ENCODE measurements at regions not wholly inside any gene's neighbourhood (a gene's known extent, or its start where the extent isn't known, plus 50 kb on each side); places are given as distances from the start of the nearest gene placed in this dataset.
"Not testable (repeated sequence)": the region's sequence is repeated elsewhere in the genome, so short reads cannot be mapped to it uniquely, and the experiment has no call there.

DNA sequence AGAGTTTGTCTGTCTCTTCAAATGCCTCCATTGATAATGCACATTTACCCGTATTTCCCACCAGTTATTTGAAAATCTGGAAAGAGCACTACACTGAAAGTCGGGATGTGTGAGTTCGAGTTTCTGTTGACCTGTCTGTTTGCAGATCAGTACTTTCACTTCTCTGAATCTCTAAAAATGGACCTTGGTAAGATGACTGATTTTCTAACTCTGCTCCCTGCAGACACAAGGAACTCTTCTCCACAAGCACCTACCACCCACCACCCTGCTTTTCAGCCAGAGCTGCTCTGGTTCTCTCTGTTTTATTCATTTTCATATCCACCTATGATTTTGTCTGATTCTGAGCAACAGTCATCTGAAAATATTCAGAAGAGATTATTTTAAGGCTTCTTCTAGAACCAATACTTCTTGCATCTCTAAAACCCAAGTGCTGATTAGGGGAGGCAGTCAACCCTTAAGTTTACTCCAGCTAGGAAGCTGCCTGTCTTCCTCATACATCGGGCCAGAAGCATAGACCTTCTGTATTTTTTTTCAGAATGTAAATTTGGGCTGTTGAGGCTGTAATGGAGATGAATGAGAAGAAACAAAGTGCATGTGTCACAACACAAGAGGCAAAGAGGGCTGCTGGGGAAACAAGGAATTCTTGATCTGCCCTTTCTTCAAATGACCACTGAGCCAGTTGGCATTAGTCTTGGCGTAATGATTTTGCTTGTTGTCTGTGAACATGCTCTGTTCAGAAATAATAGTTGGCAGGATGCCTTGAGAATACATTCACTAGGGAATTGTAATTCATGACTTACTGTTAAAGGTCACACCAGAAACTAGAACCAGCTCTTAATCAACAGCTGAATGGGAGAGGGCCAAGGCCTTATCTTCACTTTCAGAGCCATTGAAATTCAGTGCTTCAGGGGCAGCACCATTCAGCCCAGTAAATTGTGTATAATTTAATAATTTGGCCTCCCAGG, 85.4 kb upstream of the MYLIP start:
- no peak for DNase-seq
- in situ Hi-C loops (cut with MboI; ENCODE audit: low pct_unique_long_range_greater_than_20kb, low sequenced_read_pairs): no loop called here

DNA sequence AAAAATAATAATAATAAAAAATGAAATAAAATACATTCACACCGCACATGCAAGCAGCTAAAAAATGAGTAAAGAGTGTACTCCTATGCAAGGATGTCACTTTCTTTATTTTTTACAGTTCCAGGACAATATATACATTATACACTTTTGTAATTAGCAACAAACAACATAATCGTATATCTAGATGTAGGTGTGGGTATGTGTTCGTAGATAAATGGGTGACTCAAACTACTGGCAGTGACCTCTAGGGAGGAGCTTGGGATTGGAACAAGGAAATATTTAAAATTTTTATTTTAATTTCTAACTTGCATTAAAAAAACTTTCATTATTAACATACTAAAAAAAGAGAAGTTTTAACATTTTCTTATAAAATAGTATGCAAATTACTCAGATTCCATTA, 86.1 kb upstream of the MYLIP start:
- in situ Hi-C loops (cut with MboI; ENCODE audit: low pct_unique_long_range_greater_than_20kb, low sequenced_read_pairs): no loop called here
- no peak for DNase-seq

DNA sequence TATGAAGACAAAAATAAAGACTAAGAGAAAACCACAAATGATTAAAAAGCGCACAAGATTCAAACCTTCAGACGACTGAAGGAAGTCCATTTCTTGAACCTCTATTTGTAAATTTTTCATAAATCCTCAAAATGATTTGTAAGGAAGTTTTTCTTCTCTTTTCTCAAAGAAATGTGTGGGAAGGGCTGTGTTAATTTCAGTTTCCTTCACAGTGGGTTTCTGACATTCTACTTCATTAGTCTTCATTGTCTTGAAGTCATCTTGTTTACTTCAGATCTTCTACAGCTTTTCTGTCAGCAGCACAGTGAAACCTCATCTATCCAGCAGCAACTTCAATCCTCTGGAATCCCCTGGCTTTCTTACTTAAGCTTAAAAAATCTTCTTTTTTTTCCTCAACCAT, 87.6 kb upstream of the MYLIP start:
- no peak for DNase-seq
- in situ Hi-C loops (cut with MboI; ENCODE audit: low pct_unique_long_range_greater_than_20kb, low sequenced_read_pairs): no loop called here

DNA sequence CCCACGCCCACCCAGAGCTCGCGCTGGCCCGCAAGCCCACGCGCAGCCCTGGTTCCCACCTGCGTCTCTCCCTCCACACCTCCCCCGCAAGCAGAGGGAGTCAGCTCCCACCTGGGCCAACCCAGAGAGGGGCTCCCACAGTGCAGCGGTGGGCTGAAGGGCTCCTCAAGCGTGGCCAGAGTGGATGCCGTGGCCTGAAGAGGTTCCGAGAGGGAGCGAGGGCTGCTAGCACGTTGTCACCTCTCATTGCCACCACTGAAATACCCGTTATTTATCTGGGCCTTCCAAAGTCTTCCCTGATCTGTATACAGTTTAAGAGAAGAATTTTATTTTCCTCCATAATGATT, 88.3 kb upstream of the MYLIP start:
- no peak for DNase-seq
- in situ Hi-C loops (cut with MboI; ENCODE audit: low pct_unique_long_range_greater_than_20kb, low sequenced_read_pairs): no loop called here

DNA sequence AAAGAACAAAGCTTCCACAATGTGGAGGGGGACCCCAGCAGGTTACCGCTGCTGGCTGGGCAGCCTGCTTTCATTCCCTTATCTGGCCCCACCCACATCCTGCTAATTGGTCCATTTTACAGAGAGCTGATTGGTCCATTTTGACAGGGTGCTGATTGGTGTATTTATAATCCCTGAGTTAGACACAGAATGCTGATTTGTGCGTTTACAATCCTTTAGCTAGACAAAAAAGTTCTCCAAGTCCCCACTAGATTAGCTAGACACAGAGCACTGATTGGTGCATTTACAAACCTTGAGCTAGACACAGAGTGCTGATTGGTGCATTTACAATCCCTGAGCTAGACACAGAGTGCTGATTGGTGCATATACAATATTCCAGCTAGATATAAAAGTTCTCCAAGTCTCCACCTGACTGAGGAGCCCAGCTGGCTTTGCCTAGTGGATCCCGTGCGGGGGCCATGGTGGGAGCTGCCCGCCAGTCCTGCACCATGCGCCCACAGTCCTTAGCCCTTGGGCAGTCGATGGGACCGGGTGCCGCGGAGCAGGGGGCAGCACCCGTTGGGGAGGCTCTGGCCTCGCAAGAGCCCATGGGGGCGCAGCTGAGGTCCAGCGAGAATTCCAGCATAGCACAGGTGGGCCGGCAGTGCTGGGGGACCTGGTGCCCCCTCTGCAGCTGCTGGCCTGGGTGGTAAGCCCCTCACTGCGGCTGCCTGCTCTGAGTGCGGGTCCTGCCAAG, 88.8 kb upstream of the MYLIP start:
- in situ Hi-C loops (cut with MboI; ENCODE audit: low pct_unique_long_range_greater_than_20kb, low sequenced_read_pairs); DNase-seq: not testable (repeated sequence)

DNA sequence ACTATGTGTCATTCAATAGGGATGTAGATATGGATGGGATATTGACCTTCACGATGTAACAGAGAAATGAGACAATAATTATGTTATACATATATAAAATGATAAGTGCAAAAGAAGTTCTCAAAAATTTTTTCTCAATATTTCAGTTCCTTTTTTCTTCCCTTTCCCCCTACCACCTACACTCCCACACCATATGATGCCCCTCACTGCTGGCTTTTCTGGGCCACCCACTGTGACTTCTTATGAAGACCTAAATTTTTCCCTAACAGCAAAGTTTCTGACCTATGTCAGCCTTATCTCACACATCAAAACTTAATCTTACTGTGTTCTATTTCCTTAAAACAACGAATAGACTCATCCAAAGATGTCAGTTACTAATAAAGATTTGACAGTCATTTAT, 89.9 kb upstream of the MYLIP start:
- in situ Hi-C loops (cut with MboI; ENCODE audit: low pct_unique_long_range_greater_than_20kb, low sequenced_read_pairs): no loop called here
- DNase-seq: no peak

DNA sequence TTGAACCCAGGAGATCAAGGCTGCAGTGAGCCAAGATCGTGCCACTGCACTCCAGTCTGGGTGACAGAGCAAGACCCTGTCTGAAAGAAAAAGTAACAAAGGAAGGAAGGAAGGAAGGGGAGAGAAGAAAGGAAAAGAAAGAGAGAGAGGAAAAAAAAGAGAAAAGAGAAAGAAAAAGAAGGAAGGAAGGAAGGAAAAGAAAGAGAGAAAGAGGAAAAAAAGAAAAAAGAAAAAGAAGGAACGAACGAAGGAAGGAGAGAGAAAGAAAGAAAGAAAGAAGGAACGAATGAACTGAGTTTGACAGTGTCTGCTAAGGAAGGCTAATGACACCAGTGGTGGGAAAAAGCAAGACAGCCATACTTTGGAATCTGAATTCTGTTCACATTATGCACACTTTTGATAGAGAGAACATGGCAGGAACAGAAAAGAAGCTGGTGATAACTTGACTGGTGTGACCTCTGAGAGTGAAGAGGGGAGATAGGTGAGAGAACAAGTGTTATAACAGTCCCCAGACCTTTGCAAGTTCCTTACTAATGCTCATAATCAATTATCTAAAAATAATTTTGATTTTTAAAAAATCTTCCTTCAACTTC, 93.3 kb upstream of the MYLIP start:
- DNase-seq: no peak
- in situ Hi-C loops (cut with MboI; ENCODE audit: low pct_unique_long_range_greater_than_20kb, low sequenced_read_pairs): no loop called here

DNA sequence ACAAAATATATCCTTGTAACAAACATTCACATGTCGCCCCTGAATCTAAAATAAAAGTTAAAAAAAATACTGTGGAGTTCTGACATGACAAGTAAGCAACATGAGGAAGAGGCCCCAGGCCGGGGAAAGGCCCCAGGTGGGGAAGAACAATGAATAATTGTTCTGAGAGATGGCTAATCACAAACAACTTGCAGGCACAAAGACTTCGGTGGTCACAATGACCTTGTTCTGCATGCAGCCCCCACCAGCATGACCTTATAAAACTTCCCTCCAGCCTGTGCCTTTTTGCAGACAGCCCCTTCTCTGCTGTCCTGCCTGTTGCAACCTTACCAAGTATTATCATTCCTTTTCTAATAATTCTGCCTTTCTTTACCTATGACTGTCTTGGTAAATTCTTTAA, 95.7 kb upstream of the MYLIP start:
- no peak for DNase-seq
- in situ Hi-C loops (cut with MboI; ENCODE audit: low pct_unique_long_range_greater_than_20kb, low sequenced_read_pairs): no loop called here

DNA sequence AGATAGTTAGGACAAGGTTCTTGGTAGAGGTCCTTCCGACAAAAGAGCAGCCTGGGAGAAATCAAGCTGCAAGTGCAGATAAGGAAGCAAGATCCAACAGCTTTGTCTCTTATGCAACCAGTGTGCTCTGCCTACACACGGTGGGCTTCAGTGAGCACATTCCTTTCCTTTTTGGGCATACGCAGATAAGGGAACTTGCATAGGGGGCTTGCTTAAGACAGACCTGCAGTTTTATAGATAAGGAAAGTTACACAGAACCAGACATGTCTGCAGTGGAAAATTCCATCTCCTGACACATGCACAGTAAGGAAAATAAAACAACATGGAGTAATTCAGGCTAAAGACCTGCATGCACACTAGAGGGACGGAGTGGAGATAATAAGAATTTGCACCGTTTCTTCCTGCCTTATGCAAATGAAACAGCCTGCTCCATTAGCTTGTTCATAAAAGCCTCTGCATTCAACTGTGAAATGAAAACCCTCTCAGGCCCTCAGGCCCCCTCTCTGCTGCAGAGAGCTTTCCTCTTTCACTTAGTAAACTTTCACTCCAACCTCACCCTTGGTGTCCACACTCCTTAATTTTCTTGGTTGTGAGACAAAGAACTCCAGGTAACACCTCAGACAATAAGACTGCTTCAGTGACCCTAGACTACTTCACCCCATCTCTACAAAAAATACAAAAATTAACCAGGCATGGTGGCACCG, 97.5 kb upstream of the MYLIP start:
- in situ Hi-C loops (cut with MboI; ENCODE audit: low pct_unique_long_range_greater_than_20kb, low sequenced_read_pairs): no loop called here
- DNase-seq: peak; percentile 74

DNA sequence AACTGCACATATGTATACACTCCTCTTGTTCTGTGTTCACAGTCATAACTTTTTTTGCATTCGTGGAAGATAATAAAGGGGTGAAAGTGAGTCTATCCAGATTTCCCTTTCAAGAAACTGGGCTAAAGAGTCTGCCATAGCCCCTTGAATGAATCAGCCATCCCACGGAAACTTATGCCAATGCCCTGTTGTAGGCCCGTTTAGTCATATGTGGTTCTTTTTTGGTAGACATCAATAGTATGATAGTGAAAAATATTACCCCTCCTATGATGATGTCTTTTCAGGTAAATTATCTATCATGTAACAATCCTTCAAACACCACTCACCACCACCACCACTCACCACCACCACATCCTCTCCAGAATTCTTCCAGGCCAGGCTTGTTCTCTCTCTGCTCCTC, 99.9 kb upstream of the MYLIP start:
- in situ Hi-C loops (cut with MboI; ENCODE audit: low pct_unique_long_range_greater_than_20kb, low sequenced_read_pairs): no loop called here

DNA sequence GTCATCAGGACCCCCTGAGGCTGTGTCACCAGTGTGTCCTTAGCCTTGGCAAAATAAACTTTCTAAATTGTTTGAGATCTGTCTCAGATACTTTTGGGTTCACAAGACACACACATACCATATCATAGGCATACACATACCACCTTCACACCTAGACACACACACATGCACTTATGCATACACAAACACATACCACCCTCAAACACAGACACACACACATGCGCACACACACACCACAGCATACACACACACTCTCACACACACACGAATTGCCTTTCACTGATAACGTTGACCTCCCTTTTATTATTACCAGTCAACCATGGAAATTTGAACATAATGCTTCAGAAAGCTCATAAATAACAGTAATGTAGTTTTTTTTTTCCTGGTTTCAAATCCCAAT, 108.6 kb upstream of the MYLIP start:
- in situ Hi-C loops (cut with MboI; ENCODE audit: low pct_unique_long_range_greater_than_20kb, low sequenced_read_pairs): no loop called here
- no peak for DNase-seq

More for the DNA sequence above, 99.9 kb upstream of the MYLIP start:
- DNase-seq: no peak

DNA sequence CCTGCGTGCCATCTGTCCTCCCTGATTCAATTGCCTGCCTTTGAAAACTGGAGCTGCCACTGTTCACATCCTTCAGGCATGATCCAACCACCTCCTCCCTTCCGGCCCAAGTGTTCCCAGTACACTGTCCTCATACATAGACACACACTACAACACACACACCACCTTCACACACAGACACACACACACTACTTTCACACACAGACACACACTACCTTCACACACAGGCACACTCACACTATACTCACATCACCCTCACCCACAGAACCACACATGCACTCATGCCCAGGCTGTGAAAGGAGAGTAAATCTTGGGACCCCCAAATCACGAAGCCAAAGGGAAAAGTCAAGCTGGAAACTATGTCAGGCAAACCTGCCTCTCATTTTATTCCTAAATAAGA, 109.4 kb upstream of the MYLIP start:
- in situ Hi-C loops (cut with MboI; ENCODE audit: low pct_unique_long_range_greater_than_20kb, low sequenced_read_pairs): no loop called here

DNA sequence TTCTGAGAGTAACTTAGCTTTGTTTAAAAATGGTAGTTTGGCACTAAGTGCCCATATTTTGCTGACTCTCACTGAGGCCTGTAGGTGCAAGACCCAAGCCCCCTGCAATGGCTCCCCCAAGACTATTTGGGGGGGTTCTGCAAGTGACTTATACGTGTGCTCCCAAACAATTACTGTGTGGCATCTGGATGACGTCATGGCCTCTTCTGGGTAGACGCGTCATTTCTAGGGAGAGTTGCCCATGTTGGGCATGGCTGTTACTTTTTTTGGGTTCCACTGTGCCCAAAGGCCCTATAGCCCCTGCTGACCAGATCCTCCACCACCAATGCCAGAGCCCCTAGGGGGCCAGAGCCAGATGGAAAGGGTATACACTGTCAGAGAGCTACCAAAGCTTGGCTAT, 110.3 kb upstream of the MYLIP start:
- in situ Hi-C loops (cut with MboI; ENCODE audit: low pct_unique_long_range_greater_than_20kb, low sequenced_read_pairs): no loop called here
- DNase-seq: no peak

More for the DNA sequence above, 109.4 kb upstream of the MYLIP start:
- DNase-seq: no peak

DNA sequence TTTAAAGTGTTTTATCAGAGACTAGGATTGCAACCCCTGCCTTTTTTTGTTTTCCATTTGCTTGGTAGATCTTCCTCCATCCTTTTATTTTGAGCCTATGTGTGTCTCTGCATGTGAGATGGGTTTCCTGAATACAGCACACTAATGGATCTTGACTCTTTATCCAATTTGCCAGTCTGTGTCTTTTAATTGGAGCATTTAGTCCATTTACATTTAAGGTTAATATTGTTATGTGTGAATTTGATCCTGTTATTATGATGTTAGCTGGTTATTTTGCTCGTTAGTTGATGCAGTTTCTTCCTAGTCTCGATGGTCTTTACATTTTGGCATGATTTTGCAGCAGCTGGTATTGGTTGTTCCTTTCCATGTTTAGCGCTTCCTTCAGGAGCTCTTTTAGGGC, 114.6 kb upstream of the MYLIP start:
- DNase-seq; in situ Hi-C loops (cut with MboI; ENCODE audit: low pct_unique_long_range_greater_than_20kb, low sequenced_read_pairs): not testable (repeated sequence)

DNA sequence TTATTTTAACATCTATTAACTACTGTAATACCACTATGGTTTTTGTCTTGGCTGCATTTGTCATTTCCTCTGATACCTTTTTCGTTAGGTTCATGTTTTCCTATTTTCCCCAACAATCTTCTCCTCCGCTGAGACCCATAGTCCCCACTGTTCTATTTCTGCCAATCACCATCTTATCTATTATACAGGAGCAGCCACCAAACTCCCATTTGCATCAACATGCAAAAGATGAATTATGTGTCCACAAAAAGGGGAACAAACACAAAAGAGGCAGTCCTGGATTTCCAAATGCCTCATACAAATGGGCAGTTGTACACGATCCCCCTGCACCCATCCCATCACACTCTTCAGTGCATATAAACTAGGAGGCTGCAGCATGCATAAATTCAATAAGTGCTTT, 121.7 kb upstream of the MYLIP start:
- peak; percentile 39 for DNase-seq
- in situ Hi-C loops (cut with MboI; ENCODE audit: low pct_unique_long_range_greater_than_20kb, low sequenced_read_pairs): no loop called here

DNA sequence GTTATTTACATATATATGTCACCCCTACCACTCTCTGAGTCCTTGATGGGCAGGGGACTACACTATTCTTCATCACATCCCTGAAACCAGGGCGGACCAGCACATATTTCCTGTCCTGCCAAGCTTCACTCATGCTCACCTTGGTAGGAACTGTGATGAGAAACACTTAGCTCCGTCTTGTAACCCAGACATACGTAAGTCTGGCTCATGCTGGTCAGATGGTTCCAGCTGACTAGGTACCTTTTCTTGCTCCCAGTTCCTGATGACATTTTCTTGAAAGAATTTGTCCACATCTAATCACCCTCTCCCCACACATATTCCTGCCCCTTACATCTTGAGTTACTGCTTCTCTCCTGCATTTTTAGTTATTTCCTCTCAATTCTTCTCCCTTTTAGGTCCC, 122.2 kb upstream of the MYLIP start:
- in situ Hi-C loops (cut with MboI; ENCODE audit: low pct_unique_long_range_greater_than_20kb, low sequenced_read_pairs): no loop called here

DNA sequence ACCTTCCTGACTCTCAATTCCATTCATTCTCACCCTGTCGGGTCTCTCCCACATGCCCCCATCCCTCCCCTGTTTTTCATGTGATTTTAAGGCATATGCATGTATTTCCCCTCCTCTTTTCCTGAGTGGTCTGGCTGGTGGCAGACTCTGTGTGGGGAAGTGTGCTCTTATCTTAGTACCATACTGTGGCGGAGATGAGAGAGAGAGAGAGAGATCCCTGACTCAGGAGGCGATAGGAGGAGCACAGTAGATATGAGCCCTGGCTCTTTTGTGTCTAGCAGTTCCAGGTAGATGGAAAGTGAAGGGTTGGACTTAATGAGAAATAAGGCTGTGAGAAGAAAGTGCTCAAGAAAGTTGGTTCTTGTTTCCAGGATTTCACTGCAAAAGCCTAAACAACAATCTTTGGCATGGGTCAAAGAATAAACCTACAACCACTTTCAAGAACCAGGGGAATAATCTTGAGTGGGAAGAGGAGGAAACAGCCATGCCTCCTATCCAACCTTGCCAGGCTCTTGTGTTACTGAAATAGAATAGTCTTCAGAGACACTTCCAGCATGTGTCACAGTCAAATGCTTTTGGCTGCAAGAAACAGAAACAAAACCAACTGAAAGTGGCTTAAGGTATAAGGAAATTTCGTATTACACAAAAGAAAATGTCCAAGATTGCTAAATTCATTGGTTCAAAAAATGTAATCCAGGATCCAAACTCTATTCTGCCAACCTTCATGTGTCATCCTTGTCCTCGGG, 123.8 kb upstream of the MYLIP start:
- DNase-seq: peak; percentile 53
- in situ Hi-C loops (cut with MboI; ENCODE audit: low pct_unique_long_range_greater_than_20kb, low sequenced_read_pairs): no loop called here

More for the DNA sequence above, 122.2 kb upstream of the MYLIP start:
- DNase-seq: no peak

DNA sequence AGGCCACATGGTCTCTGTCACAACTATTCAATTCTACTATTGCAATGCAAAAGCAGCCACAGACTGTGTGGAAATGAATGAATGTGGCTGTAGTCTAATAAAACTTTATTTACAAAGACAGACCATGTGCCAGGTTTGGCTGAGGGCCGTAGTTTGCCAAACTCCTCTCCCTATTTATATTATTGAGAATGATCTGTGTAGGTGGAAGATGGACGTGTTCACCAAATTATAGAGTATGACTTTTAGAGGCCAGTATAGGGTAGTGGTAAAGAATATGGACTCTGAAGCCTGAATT, 125.7 kb upstream of the MYLIP start:
- in situ Hi-C loops (cut with MboI; ENCODE audit: low pct_unique_long_range_greater_than_20kb, low sequenced_read_pairs): no loop called here
- no peak for DNase-seq

All from KBM-7 (cell line).